Naive B cell (primary cell): ENCODE measurements at regions not wholly inside any gene's neighbourhood (a gene's known extent, or its start where the extent isn't known, plus 50 kb on each side); places are given as distances from the start of the nearest gene placed in this dataset.

Source experiments
- ATAC-seq, 2 donors: fragments of 150-1000 bp; cut with Tn5 transposase; 2 replicates each; pipeline ENCODE4 v1.10.0; 2021; ENCODE audit warnings: low read depth in 2 of 2, mild to moderate bottlenecking in 2 of 2, moderate library complexity in 2 of 2
- DNase-seq: peaks from one replicate; pipeline ENCODE4 v3.0.0; 2022
- H3K27ac Mint-ChIP-seq, 6 donors: one replicate each; pipeline ENCODE4 v1.8.0; 2020 to 2022; ENCODE audit warnings: mild to moderate bottlenecking in 6 of 6, mixed read lengths in 6 of 6, moderate library complexity in 5 of 6, inconsistent platforms in 2 of 6
- H3K27me3 Mint-ChIP-seq, 3 donors: one replicate each; pipeline ENCODE4 v1.8.0; 2021 to 2022; ENCODE audit warnings: mixed read lengths in 3 of 3, mild to moderate bottlenecking in 1 of 3
- H3K36me3 Mint-ChIP-seq, 2 donors: one replicate each; pipeline ENCODE4 v1.8.0; 2020 to 2022; ENCODE audit warnings: mixed read lengths in 2 of 2, inconsistent platforms in 1 of 2, mild to moderate bottlenecking in 1 of 2
- H3K4me1 Mint-ChIP-seq, 3 donors: one replicate each; pipeline ENCODE4 v1.8.0; 2020 to 2022; ENCODE audit warnings: mixed read lengths in 3 of 3, inconsistent platforms in 1 of 3, mild to moderate bottlenecking in 1 of 3, moderate library complexity in 1 of 3
- H3K4me3 Mint-ChIP-seq, 8 donors: one replicate each; pipeline ENCODE4 v1.8.0; 2020 to 2022; ENCODE audit warnings: mild to moderate bottlenecking in 8 of 8, mixed read lengths in 8 of 8, moderate library complexity in 8 of 8, inconsistent platforms in 2 of 8
- H3K9me3 Mint-ChIP-seq, 7 donors: one replicate each; pipeline ENCODE4 v1.8.0; 2020 to 2022; ENCODE audit warnings: mixed read lengths in 7 of 7, mild to moderate bottlenecking in 5 of 7, inconsistent platforms in 2 of 7, moderate library complexity in 1 of 7

- Mint-ChIP-seq H3K27ac (no peak overlapping the region), H3K4me3 (no peak overlapping the region), H3K4me1 (no peaks in the 10 kb centered on the region), H3K36me3 (peaks cover 0 to 12% of the 10 kb centered on the region in 2 donors), H3K27me3 (no peaks in the 10 kb centered on the region), H3K9me3 (peaks cover 19 to 45% (median 22%) of the 10 kb centered on the region in 7 donors)
- ATAC-seq (no peak), DNase-seq (no peak)
Measured at GRCh38 chr2:103734911-103735310, 973.1 kb downstream of the TMEM182 start.

- H3K4me3 Mint-ChIP-seq, result no peak overlapping the region
- no peak overlapping the region for H3K27ac Mint-ChIP-seq
- H3K27me3 Mint-ChIP-seq, result no peaks in the 10 kb centered on the region
- ATAC-seq (no peak), DNase-seq (no peak)
- peaks cover 0 to 12% of the 10 kb centered on the region in 2 donors for H3K36me3 Mint-ChIP-seq
- H3K9me3 Mint-ChIP-seq, result peaks cover 11 to 30% (median 13%) of the 10 kb centered on the region in 7 donors
- no peaks in the 10 kb centered on the region for H3K4me1 Mint-ChIP-seq
Measured at GRCh38 chr2:103738108-103738507, 976.3 kb downstream of the TMEM182 start.

DNA sequence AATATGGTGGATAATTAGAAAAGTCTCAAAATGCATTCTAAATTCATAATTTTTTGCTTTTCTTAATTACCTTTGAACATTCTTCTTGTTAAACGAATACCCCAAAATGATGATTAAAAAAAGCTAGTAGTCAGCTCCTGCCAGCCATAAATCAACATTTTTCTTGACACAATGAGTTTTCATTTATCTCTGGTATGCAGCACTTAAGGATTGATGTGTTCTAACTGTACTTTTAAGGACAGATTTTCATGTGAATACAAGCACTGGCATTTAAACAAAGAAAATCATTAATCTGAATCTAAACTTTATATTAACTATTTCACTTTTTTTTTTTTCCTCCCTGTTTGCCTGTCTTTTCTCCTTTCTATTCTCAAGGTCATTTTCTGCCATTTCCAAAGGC lies 976.8 kb downstream of the TMEM182 start:
- ATAC-seq, result no peak
- no peak overlapping the region for H3K27ac Mint-ChIP-seq
- H3K4me1 Mint-ChIP-seq, result no peaks in the 10 kb centered on the region
- peaks cover 9 to 25% (median 10%) of the 10 kb centered on the region in 7 donors for H3K9me3 Mint-ChIP-seq
- no peak overlapping the region for H3K4me3 Mint-ChIP-seq
- H3K36me3 Mint-ChIP-seq, result peaks cover 0 to 12% of the 10 kb centered on the region in 2 donors
- DNase-seq, result no peak
- H3K27me3 Mint-ChIP-seq, result no peaks in the 10 kb centered on the region

DNA sequence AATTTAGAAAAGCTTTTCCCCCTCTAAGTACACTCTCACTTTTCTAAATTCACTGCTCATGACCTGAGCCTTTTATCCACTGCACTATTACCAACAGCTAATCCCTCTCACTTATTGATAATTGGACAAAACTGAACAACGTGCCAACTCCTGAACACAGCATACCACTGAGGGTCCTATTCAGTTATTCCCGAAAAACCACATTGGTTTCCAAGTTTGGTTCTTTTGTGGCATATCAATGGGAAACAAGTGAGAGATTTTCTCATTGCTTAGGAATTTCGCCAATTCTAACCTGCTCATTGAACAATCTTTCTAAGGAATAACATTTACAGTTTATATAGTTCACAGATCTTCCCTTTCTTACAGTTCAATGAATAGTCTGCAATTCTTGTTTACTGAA lies 977.4 kb downstream of the TMEM182 start:
- Mint-ChIP-seq H3K27ac (no peak overlapping the region), H3K4me1 (no peaks in the 10 kb centered on the region), H3K4me3 (no peak overlapping the region), H3K9me3 (peaks cover 6 to 20% (median 8%) of the 10 kb centered on the region in 7 donors), H3K27me3 (no peaks in the 10 kb centered on the region), H3K36me3 (peaks cover 0 to 8% of the 10 kb centered on the region in 2 donors)
- no peak for ATAC-seq
- DNase-seq, result no peak

GRCh38 chr2:103739921-103740320 lies 978.1 kb downstream of the TMEM182 start:
- H3K4me3 Mint-ChIP-seq, result no peak overlapping the region
- H3K4me1 Mint-ChIP-seq, result no peaks in the 10 kb centered on the region
- no peaks in the 10 kb centered on the region for H3K27me3 Mint-ChIP-seq
- no peak overlapping the region for H3K27ac Mint-ChIP-seq
- peaks cover 0 to under 1% of the 10 kb centered on the region in 2 donors for H3K36me3 Mint-ChIP-seq
- H3K9me3 Mint-ChIP-seq, result peaks cover under 1 to 12% (median 4%) of the 10 kb centered on the region in 7 donors
- DNase-seq, result no peak
- no peak for ATAC-seq

DNA sequence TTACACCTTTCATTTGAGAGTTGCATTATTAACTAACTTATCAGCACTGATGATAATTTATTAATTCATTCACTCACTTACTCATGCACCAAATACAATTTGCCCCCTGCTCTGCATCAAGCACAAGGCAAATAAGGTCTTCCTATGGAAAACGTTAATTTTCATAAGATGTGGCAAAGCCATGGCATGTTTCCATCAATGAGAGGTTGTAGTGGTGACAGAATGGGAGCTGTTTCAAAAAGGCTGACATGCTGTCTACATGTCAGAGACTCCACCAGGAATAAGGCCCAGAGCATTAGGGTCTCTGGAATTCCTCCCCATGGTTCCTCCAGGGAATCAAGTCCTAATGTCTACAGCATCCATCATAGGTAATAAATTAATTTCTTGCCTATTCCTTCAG lies 978.8 kb downstream of the TMEM182 start:
- no peak for ATAC-seq
- H3K27me3 Mint-ChIP-seq, result no peaks in the 10 kb centered on the region
- no peaks in the 10 kb centered on the region for H3K4me1 Mint-ChIP-seq

GRCh38 chr2:103743195-103743594 lies 981.4 kb downstream of the TMEM182 start:
- ATAC-seq, result no peak

More for the DNA sequence above, 978.8 kb downstream of the TMEM182 start:
- Mint-ChIP-seq H3K27ac (no peak overlapping the region), H3K9me3 (peaks cover 0 to 9% (median 4%) of the 10 kb centered on the region in 7 donors), H3K4me3 (no peak overlapping the region), H3K36me3 (no peaks in the 10 kb centered on the region)
- DNase-seq, result no peak

GRCh38 chr2:103754530-103754929 lies 992.7 kb downstream of the TMEM182 start:
- Mint-ChIP-seq H3K27me3 (no peaks in the 10 kb centered on the region), H3K9me3 (peaks cover 0 to 11% (median 4%) of the 10 kb centered on the region in 7 donors)

More at GRCh38 chr2:103743195-103743594, 981.4 kb downstream of the TMEM182 start:
- no peak for DNase-seq
- no peak overlapping the region for H3K4me3 Mint-ChIP-seq
- H3K27me3 Mint-ChIP-seq, result no peaks in the 10 kb centered on the region
- no peaks in the 10 kb centered on the region for H3K4me1 Mint-ChIP-seq
- H3K36me3 Mint-ChIP-seq, result no peaks in the 10 kb centered on the region
- H3K9me3 Mint-ChIP-seq, result peaks cover 0 to 9% (median 1%) of the 10 kb centered on the region in 7 donors
- no peak overlapping the region for H3K27ac Mint-ChIP-seq

DNA sequence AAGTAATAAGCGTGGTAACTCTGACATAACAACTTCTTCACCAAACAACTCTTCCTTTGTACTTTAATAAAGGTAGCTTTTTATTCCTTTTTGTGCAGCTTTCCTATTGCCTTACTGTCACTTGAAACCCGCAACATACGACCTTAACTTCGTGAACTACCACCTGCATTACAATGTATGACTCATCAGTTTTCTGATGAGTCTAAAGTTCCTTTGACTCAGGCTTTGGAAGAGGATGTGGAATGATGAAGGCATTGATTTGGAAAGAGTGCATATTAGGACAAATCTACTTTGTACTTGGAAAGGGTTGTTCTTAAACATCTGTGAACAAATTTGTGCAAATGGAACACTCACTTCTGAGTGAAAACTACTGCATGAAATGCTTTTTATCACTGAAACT lies 1012.1 kb downstream of the TMEM182 start:
- no peak for DNase-seq

More at GRCh38 chr2:103754530-103754929, 992.7 kb downstream of the TMEM182 start:
- Mint-ChIP-seq H3K4me1 (no peaks in the 10 kb centered on the region), H3K36me3 (no peaks in the 10 kb centered on the region), H3K27ac (no peak overlapping the region), H3K4me3 (no peak overlapping the region)
- DNase-seq (no peak), ATAC-seq (no peak)

GRCh38 chr2:103780088-103780702 lies 1018.4 kb downstream of the TMEM182 start:
- DNase-seq, result no peak
- no peaks in the 10 kb centered on the region for H3K27me3 Mint-ChIP-seq

More for the DNA sequence above, 1012.1 kb downstream of the TMEM182 start:
- H3K36me3 Mint-ChIP-seq, result no peaks in the 10 kb centered on the region
- no peaks in the 10 kb centered on the region for H3K4me1 Mint-ChIP-seq
- no peak overlapping the region for H3K27ac Mint-ChIP-seq
- no peaks in the 10 kb centered on the region for H3K27me3 Mint-ChIP-seq
- peaks cover 0 to 10% (median 0%) of the 10 kb centered on the region in 7 donors for H3K9me3 Mint-ChIP-seq
- H3K4me3 Mint-ChIP-seq, result no peak overlapping the region
- ATAC-seq, result no peak

DNA sequence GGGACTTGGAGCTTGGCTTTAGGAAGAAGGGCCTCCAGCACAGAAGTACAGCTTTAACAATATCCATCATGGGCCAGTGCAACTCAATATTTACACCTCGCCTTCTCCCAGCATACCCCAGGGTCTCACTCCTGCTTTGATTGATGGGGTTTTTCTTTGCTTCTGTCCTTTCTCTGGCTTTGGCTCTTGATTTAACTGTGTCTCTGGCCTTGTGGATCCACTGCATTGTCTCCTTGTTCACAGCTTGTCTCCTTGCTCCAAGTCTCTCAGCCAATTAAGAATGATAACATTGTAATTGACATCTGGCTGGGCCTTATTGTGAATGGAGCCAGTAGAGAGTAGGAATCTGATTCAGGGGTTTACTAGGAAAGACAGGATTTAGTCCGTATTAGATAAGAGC lies 1019.5 kb downstream of the TMEM182 start:
- no peak overlapping the region for H3K4me3 Mint-ChIP-seq
- no peaks in the 10 kb centered on the region for H3K27me3 Mint-ChIP-seq
- no peak overlapping the region for H3K27ac Mint-ChIP-seq
- H3K9me3 Mint-ChIP-seq, result peaks cover 0 to 4% (median 2%) of the 10 kb centered on the region in 7 donors
- H3K36me3 Mint-ChIP-seq, result no peaks in the 10 kb centered on the region
- ATAC-seq (no peak), DNase-seq (no peak)
- H3K4me1 Mint-ChIP-seq, result no peaks in the 10 kb centered on the region

More at GRCh38 chr2:103780088-103780702, 1018.4 kb downstream of the TMEM182 start:
- H3K4me3 Mint-ChIP-seq, result no peak overlapping the region
- peaks cover 0 to 6% (median 3%) of the 10 kb centered on the region in 7 donors for H3K9me3 Mint-ChIP-seq
- H3K4me1 Mint-ChIP-seq, result no peaks in the 10 kb centered on the region
- H3K36me3 Mint-ChIP-seq, result no peaks in the 10 kb centered on the region
- no peak for ATAC-seq
- no peak overlapping the region for H3K27ac Mint-ChIP-seq

DNA sequence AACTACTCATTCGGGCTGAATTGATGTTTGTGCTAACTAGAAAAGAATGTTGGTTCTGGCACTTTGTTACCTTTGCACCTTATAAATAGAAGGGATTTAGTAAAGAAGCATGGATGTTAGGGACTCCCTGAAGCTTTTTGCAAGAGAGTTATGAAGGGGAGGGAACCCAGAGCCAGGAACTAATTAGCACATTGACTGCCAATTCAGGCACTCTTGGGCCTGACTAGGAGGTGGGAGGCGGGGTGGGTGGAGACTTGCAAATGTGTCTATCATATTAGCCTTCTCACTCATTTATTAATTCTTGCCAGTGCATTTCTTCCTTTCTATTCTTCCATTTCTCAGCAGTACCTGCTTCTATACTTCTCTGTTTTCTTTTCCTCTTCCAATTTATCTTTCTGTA lies 1022.4 kb downstream of the TMEM182 start:
- ATAC-seq, result no peak
- Mint-ChIP-seq H3K4me1 (no peaks in the 10 kb centered on the region), H3K27me3 (no peaks in the 10 kb centered on the region), H3K9me3 (peaks cover 0 to 4% (median 0%) of the 10 kb centered on the region in 7 donors), H3K27ac (no peak overlapping the region), H3K36me3 (no peaks in the 10 kb centered on the region), H3K4me3 (no peak overlapping the region)
- DNase-seq, result no peak

DNA sequence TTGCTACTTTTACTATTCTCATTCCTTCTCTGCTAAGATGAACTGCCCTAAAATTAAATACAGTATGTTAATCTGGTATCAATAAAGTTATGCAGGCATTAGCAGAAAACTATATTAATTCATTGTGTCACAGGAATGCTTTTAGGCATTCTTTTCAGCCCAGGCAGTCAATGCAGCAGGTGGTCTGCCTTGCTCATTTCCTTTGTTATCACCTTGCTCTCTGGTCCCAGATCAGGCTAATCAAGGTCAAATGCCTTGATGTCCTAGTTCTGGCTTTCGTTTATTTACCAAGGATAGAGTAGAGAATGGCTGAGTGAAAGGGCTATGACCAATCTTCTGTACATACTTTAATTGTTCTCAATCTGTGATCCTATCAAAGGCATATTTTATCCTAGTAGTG lies 1023.6 kb downstream of the TMEM182 start:
- H3K4me3 Mint-ChIP-seq, result no peak overlapping the region
- peaks cover 0 to 4% (median 0%) of the 10 kb centered on the region in 7 donors for H3K9me3 Mint-ChIP-seq
- H3K4me1 Mint-ChIP-seq, result no peaks in the 10 kb centered on the region

DNA sequence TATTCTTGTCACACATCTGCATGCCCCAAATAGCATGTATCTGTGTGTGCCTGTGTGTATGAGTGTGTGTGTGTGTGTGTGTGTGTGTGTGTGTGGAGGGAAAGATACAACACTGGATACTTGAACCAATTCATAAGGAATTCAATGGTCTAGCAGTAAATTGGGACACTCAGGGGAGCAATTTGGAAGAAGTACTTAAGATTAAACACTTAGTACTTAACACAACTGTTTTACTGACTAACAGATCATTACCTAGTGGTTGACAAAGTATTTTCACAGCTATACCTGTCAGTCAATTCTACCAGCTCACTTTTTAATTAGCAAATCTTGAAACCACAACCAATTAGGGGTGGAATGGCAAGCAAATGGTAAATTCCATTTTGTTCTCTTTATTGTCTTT lies 1024.1 kb downstream of the TMEM182 start:
- ATAC-seq (no peak), DNase-seq (no peak)
- Mint-ChIP-seq H3K4me3 (no peak overlapping the region), H3K4me1 (no peaks in the 10 kb centered on the region), H3K9me3 (peaks cover 0 to 4% (median 0%) of the 10 kb centered on the region in 7 donors), H3K36me3 (no peaks in the 10 kb centered on the region), H3K27me3 (no peaks in the 10 kb centered on the region), H3K27ac (no peak overlapping the region)

More for the DNA sequence above, 1023.6 kb downstream of the TMEM182 start:
- H3K27ac Mint-ChIP-seq, result no peak overlapping the region
- no peaks in the 10 kb centered on the region for H3K27me3 Mint-ChIP-seq
- no peak for DNase-seq
- ATAC-seq, result no peak
- no peaks in the 10 kb centered on the region for H3K36me3 Mint-ChIP-seq
